H1 (cell line): ENCODE measurements at regions not wholly inside any gene's neighbourhood (a gene's known extent, or its start where the extent isn't known, plus 50 kb on each side); places are given as distances from the start of the nearest gene placed in this dataset.

Source experiments
- CTCF ChIA-PET: fragments of 300-600 bp; sonication (Branson Sonifier 250); formaldehyde crosslinking; loops from one replicate; lab custom pipeline; 2021; ENCODE audit not compliant: partially characterized antibody; lab: Charles Lee
- POLR2A ChIA-PET: fragments of 300-600 bp; sonication (Branson Sonifier 250); formaldehyde crosslinking; loops from one replicate; lab custom pipeline; 2021; ENCODE audit warnings: inconsistent platforms; ENCODE audit not compliant: partially characterized antibody; lab: Charles Lee
- DNase-seq, 2 experiments: peaks; one replicate each; pipeline versions ENCODE4 v3.0.0 to v3.0.0-alpha.2; 2010 to 2022; ENCODE audit warnings: low spot score in 2 of 2, low read depth in 1 of 2, mixed read lengths in 1 of 2
- FAIRE-seq: peaks from 2 replicates; lab custom pipeline; 2011; peaks lifted over from hg19 to GRCh38; lab: Jason Lieb, UNC
- H2AFZ ChIP-seq: 2 replicates; pipeline ENCODE4 v1.8.1; 2012; ENCODE audit warnings: low read length, inconsistent platforms
- H2AK5ac ChIP-seq: 2 replicates; pipeline ENCODE4 v1.6.1; 2013; ENCODE audit warnings: low read depth, low read length
- H2BK120ac ChIP-seq: replicated peaks from 2 replicates; pipeline ENCODE3; 2013; ENCODE audit warnings: low read depth, low read length, inconsistent platforms
- H2BK12ac ChIP-seq: 2 replicates; pipeline ENCODE4 v1.6.1; 2013; ENCODE audit warnings: low read depth, low read length
- H2BK15ac ChIP-seq: 2 replicates; pipeline ENCODE4 v1.6.1; 2013; ENCODE audit warnings: low read length
- H2BK20ac ChIP-seq: 2 replicates; pipeline ENCODE4 v1.6.1; 2013; ENCODE audit warnings: low read length
- H2BK5ac ChIP-seq: 2 replicates; pipeline ENCODE4 v1.6.1; 2013; ENCODE audit warnings: low read depth, low read length
- H3K14ac ChIP-seq: 2 replicates; pipeline ENCODE4 v1.6.1; 2013; ENCODE audit warnings: inconsistent platforms; ENCODE audit not compliant: insufficient read length
- H3K18ac ChIP-seq: 2 replicates; pipeline ENCODE4 v1.6.1; 2013; ENCODE audit warnings: low read length; ENCODE audit errors: extremely low read depth
- H3K23ac ChIP-seq: 2 replicates; pipeline ENCODE4 v1.6.1; 2013; ENCODE audit warnings: inconsistent platforms; ENCODE audit not compliant: insufficient read length
- H3K23me2 ChIP-seq: 2 replicates; pipeline ENCODE4 v1.6.1; 2013; ENCODE audit warnings: low read depth, low read length
- H3K27ac ChIP-seq: 2 replicates; pipeline ENCODE4 v1.6.1; 2011; ENCODE audit warnings: low read depth, low read length, inconsistent platforms
- H3K27me3 ChIP-seq, 4 experiments: replicated peaks in 1 of 4; 1 replicate in 1 of 4; 2 replicates in 3 of 4; pipeline versions ENCODE4 v1.6.1 to v1.8.1; 2011 to 2013; ENCODE audit warnings: low read length in 3 of 4, mild to moderate bottlenecking in 3 of 4, inconsistent platforms in 2 of 4, mixed read lengths in 2 of 4, moderate library complexity in 1 of 4; ENCODE audit not compliant: control insufficient read depth in 3 of 4, insufficient read depth in 3 of 4; ENCODE audit errors: extremely low read depth in 1 of 4
- H3K36me3 ChIP-seq, 4 experiments: 2 replicates each; pipeline versions ENCODE4 v1.6.1 to v1.8.1; 2011 to 2013; ENCODE audit warnings: mild to moderate bottlenecking in 4 of 4, low read length in 3 of 4, moderate library complexity in 2 of 4, control low read depth in 1 of 4, inconsistent platforms in 1 of 4; ENCODE audit not compliant: insufficient read depth in 4 of 4, control insufficient read depth in 2 of 4
- H3K4ac ChIP-seq: replicated peaks from 2 replicates; pipeline ENCODE3; 2013; ENCODE audit warnings: low read length, low read depth, mixed read lengths, inconsistent platforms; ENCODE audit not compliant: insufficient read length
- H3K4me1 ChIP-seq, 4 experiments: replicated peaks in 1 of 4; 1 replicate in 1 of 4; 2 replicates in 3 of 4; pipeline versions ENCODE4 v1.6.1 to v1.8.1; 2011 to 2013; ENCODE audit warnings: low read length in 3 of 4, inconsistent platforms in 2 of 4, mixed read lengths in 1 of 4; ENCODE audit not compliant: insufficient read depth in 4 of 4, control insufficient read depth in 3 of 4
- H3K4me2 ChIP-seq, 2 experiments: 2 replicates each; pipeline versions ENCODE4 v1.6.1 to v1.8.1; 2011 to 2013; ENCODE audit warnings: low read depth in 2 of 2, low read length in 2 of 2, control low read depth in 1 of 2, inconsistent platforms in 1 of 2, mild to moderate bottlenecking in 1 of 2; ENCODE audit not compliant: insufficient read depth in 1 of 2
- H3K4me3 ChIP-seq, 4 experiments: fragments of 200-600, 300-600 bp in 1 of 4; sonication (generic), shearing (Covaris generic), sonication (Bioruptor Twin) in 1 of 4; 2 replicates each; pipeline versions ENCODE4 v1.5.1 to v1.8.1; 2011 to 2016; ENCODE audit warnings: low read length in 4 of 4, low read depth in 3 of 4, control low read depth in 2 of 4, inconsistent platforms in 2 of 4, mild to moderate bottlenecking in 2 of 4, mixed read lengths in 1 of 4, moderate library complexity in 1 of 4; ENCODE audit not compliant: insufficient read depth in 2 of 4; ENCODE audit errors: extremely low read depth in 1 of 4
- H3K56ac ChIP-seq: replicated peaks from 2 replicates; pipeline ENCODE3; 2013; ENCODE audit warnings: low read depth, mild to moderate bottlenecking, mixed read lengths, low read length, inconsistent platforms; ENCODE audit not compliant: insufficient read length
- H3K79me1 ChIP-seq: 2 replicates; pipeline ENCODE4 v1.6.1; 2013; ENCODE audit warnings: low read depth, low read length, control low read depth
- H3K79me2 ChIP-seq, 2 experiments: 2 replicates each; pipeline versions ENCODE4 v1.6.1 to v1.8.1; 2012 to 2013; ENCODE audit warnings: low read length in 2 of 2, mild to moderate bottlenecking in 2 of 2, inconsistent platforms in 1 of 2; ENCODE audit not compliant: insufficient read depth in 2 of 2, control insufficient read depth in 1 of 2
- H3K9ac ChIP-seq, 4 experiments: replicated peaks in 1 of 4; 1 replicate in 1 of 4; 2 replicates in 3 of 4; pipeline versions ENCODE4 v1.6.1 to v1.8.1; 2011 to 2013; ENCODE audit warnings: low read depth in 3 of 4, low read length in 3 of 4, control low read depth in 2 of 4, mild to moderate bottlenecking in 2 of 4, moderate library complexity in 2 of 4, inconsistent platforms in 1 of 4; ENCODE audit errors: extremely low read depth in 1 of 4
- H3K9me3 ChIP-seq, 2 experiments: 2 replicates each; pipeline versions ENCODE4 v1.6.1 to v1.8.1; 2012 to 2013; ENCODE audit warnings: mild to moderate bottlenecking in 2 of 2, moderate library complexity in 2 of 2, control low read depth in 1 of 2, inconsistent platforms in 1 of 2, low read depth in 1 of 2, low read length in 1 of 2, mixed read lengths in 1 of 2; ENCODE audit not compliant: insufficient read depth in 2 of 2
- H4K20me1 ChIP-seq, 2 experiments: replicated peaks in 1 of 2; 2 replicates each; pipeline versions ENCODE3 to v1.8.1; 2011 to 2013; ENCODE audit warnings: inconsistent platforms in 2 of 2, low read length in 2 of 2, mild to moderate bottlenecking in 1 of 2; ENCODE audit not compliant: insufficient read depth in 2 of 2, control insufficient read depth in 1 of 2
- H4K5ac ChIP-seq: 2 replicates; pipeline ENCODE4 v1.6.1; 2013; ENCODE audit warnings: low read length, low read depth, mixed read lengths, inconsistent platforms; ENCODE audit not compliant: insufficient read length
- H4K8ac ChIP-seq: 2 replicates; pipeline ENCODE4 v1.8.0; 2013; ENCODE audit warnings: mild to moderate bottlenecking, moderate library complexity, low read length, inconsistent platforms; ENCODE audit not compliant: insufficient read depth; ENCODE audit errors: extremely low read depth
- H4K91ac ChIP-seq: replicated peaks from 2 replicates; pipeline ENCODE3; 2013; ENCODE audit warnings: low read length, mixed read lengths, inconsistent platforms; ENCODE audit not compliant: insufficient read length
- NANOG ChIP-seq: IDR thresholded peaks from 2 replicates; pipeline ENCODE4 v1.6.1; 2011; ENCODE audit warnings: low read length, low read depth, mild to moderate bottlenecking, inconsistent platforms; ENCODE audit not compliant: insufficient read depth, poor library complexity, severe bottlenecking
- RXRA ChIP-seq: IDR thresholded peaks from 2 replicates; pipeline ENCODE4 v1.6.1; 2011; ENCODE audit warnings: low read depth, mild to moderate bottlenecking, low read length, moderate library complexity; ENCODE audit not compliant: insufficient read depth
- SAP30 ChIP-seq: fragments of 300-600 bp; sonication (generic); IDR thresholded peaks from 2 replicates; pipeline ENCODE4 v1.7.1; 2012; ENCODE audit warnings: low read length, moderate library complexity, mild to moderate bottlenecking, inconsistent platforms; ENCODE audit not compliant: insufficient read depth, insufficient replicate concordance
- USF2 ChIP-seq: IDR thresholded peaks from 2 replicates; pipeline ENCODE4 v1.6.1; 2011; ENCODE audit warnings: low read length, improper control_type of control experiment
- WGBS, 2 experiments: shearing (Covaris generic) in 1 of 2; methylation state at CpG; one replicate each; pipeline versions ENCODE4 v1.1.6 to v1.1.7; 2013 to 2015; ENCODE audit warnings: low lambda C conversion rate in 2 of 2, mixed read lengths in 2 of 2, inconsistent platforms in 1 of 2, low coverage in 1 of 2, missing lambda C conversion rate in 1 of 2; ENCODE audit not compliant: insufficient replicate concordance in 2 of 2, insufficient coverage in 1 of 2, insufficient read length in 1 of 2; ENCODE audit errors: extremely low coverage in 1 of 2, missing lambda C conversion rate in 1 of 2; 5-methylcytosine and 5-hydroxymethylcytosine counted together

GRCh38 chr12:105759149-105759548 lies 379.6 kb downstream of the NUAK1 start:
- 92% methylated on average over 5 of the region's 5 CpGs; no CpG with 5 or more reads in 1 of the 2 experiments for WGBS, 2 experiments
- Histone ChIP-seq H3K4me1 (no peaks in the 10 kb centered on the region), H3K23ac (no peak overlapping the region), H4K5ac (no peak overlapping the region), H2BK12ac (no peak overlapping the region), H4K8ac (no peak overlapping the region), H3K23me2 (no peaks in the 10 kb centered on the region), H3K18ac (no peak overlapping the region), H3K79me2 (no peaks in the 10 kb centered on the region), H2BK20ac (no peak overlapping the region), H3K27me3 (no peaks in the 10 kb centered on the region), H4K20me1 (no peaks in the 10 kb centered on the region), H3K56ac (no peak overlapping the region), H3K27ac (no peak overlapping the region), H3K4me3 (no peak overlapping the region), H3K79me1 (no peaks in the 10 kb centered on the region), H2BK5ac (no peak overlapping the region), H2BK15ac (no peak overlapping the region), H2AK5ac (no peak overlapping the region), H3K4ac (no peak overlapping the region), H4K91ac (no peak overlapping the region), H2AFZ (no peak overlapping the region), H3K4me2 (no peak overlapping the region), H3K36me3 (no peaks in the 10 kb centered on the region), H3K9ac (no peak overlapping the region), H3K14ac (no peak overlapping the region), H2BK120ac (no peak overlapping the region), H3K9me3 (no peaks in the 10 kb centered on the region)
- FAIRE-seq (no peak), DNase-seq (no peak)
- ChIA-PET CTCF (interaction anchor here (0.6 kb wide), 1 partner anchor 280 kb away, joined by 3 read pairs; no protein-coding TSS in a partner anchor), POLR2A (interaction anchor here (0.7 kb wide), 1 partner anchor 364 kb away, joined by 4 read pairs; no protein-coding TSS in a partner anchor)
- no peak for TF ChIP-seq USF2
- TF ChIP-seq SAP30, result no peak
- no peak for TF ChIP-seq NANOG
- no peak for TF ChIP-seq RXRA
